ENCODE measurements at regions not wholly inside any gene's neighbourhood (a gene's known extent, or its start where the extent isn't known, plus 50 kb on each side); places are given as distances from the start of the nearest gene placed in this dataset.

DNA sequence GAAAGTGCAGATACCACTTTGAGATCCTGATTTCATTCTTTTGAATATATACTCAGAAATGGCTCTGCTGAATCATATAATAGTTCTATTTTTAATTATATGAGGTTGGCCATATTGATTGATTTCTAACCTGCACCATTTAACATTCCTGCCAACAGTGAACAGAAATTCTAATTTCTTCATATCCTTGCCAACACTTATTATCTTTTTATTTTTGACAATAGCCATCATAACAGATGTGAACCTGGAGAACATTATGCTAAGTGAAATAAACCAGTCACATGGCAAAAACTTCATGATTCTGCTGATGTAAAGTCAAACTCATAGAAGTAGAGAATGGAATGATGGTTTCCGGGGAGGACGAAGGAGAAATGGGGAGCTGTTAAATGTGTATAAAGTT lies 344.5 kb upstream of the CYRIA start:
- H3K4ac ChIP-seq (ENCODE audit: low read depth, low read length): no peak overlapping the region
- H2BK15ac ChIP-seq (ENCODE audit: low read depth, low read length): no peak overlapping the region
- no peaks in the 10 kb centered on the region for H3K9me3 ChIP-seq (ENCODE audit: control insufficient read depth, low read depth, low read length)
- H3K9me3 Mint-ChIP-seq: no peaks in the 10 kb centered on the region; a peak in 1 of 5 replicates
- TF ChIP-seq, protein P1, sequence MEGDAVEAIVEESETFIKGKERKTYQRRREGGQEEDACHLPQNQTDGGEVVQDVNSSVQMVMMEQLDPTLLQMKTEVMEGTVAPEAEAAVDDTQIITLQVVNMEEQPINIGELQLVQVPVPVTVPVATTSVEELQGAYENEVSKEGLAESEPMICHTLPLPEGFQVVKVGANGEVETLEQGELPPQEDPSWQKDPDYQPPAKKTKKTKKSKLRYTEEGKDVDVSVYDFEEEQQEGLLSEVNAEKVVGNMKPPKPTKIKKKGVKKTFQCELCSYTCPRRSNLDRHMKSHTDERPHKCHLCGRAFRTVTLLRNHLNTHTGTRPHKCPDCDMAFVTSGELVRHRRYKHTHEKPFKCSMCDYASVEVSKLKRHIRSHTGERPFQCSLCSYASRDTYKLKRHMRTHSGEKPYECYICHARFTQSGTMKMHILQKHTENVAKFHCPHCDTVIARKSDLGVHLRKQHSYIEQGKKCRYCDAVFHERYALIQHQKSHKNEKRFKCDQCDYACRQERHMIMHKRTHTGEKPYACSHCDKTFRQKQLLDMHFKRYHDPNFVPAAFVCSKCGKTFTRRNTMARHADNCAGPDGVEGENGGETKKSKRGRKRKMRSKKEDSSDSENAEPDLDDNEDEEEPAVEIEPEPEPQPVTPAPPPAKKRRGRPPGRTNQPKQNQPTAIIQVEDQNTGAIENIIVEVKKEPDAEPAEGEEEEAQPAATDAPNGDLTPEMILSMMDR (conservative IDR thresholded peaks at IDR 0.05): no peak
- no peak overlapping the region for H4K91ac ChIP-seq (ENCODE audit: insufficient read length, low read depth, low read length)
- H3K23me2 ChIP-seq (ENCODE audit: insufficient read length, low read depth, low read length, poor library complexity, severe bottlenecking): no peaks in the 10 kb centered on the region
- H3K36me3 Mint-ChIP-seq (ENCODE audit: insufficient read depth in 1 of 3, low read depth in 3 of 3): no peaks in the 10 kb centered on the region
- no peak overlapping the region for H3K27ac Mint-ChIP-seq
- no peak overlapping the region for H3T11ph ChIP-seq (ENCODE audit: low read length)
- no peak for DNase-seq
- H3K23ac ChIP-seq (ENCODE audit: insufficient read length, low read depth, low read length): no peak overlapping the region
- no peak overlapping the region for H3K56ac ChIP-seq (ENCODE audit: insufficient read length, low read depth, low read length)
- H2BK120ac ChIP-seq (ENCODE audit: low read depth, low read length, poor library complexity, severe bottlenecking): no peak overlapping the region
- H3K27ac ChIP-seq (ENCODE audit: insufficient read length, low read depth, low read length): no peak overlapping the region
- H3K27me3 Mint-ChIP-seq (ENCODE audit: low read depth): no peaks in the 10 kb centered on the region
- H4K8ac ChIP-seq (replicated peaks; ENCODE audit: insufficient read length, low read depth, low read length): no peak overlapping the region
- H3K79me2 ChIP-seq (ENCODE audit: insufficient read depth, low read length): no peaks in the 10 kb centered on the region
- no peaks in the 10 kb centered on the region for H3K27me3 ChIP-seq (ENCODE audit: insufficient read depth, low read length)
- H4K5ac ChIP-seq (ENCODE audit: insufficient read length, low read depth, low read length): no peak overlapping the region
- no peak overlapping the region for H3K14ac ChIP-seq (ENCODE audit: insufficient read depth, low read length)
- H3K4me1 ChIP-seq (ENCODE audit: insufficient read depth, low read length): no peaks in the 10 kb centered on the region
- H2AFZ ChIP-seq (ENCODE audit: low read length): no peak overlapping the region
- no peaks in the 10 kb centered on the region for H3K79me1 ChIP-seq (ENCODE audit: insufficient read depth, low read depth, low read length, poor library complexity, severe bottlenecking)
- no peak overlapping the region for H3K9ac ChIP-seq (ENCODE audit: extremely low read depth, insufficient read length, low read length)
- no peak overlapping the region for H3K18ac ChIP-seq (ENCODE audit: insufficient read length, low read depth, low read length)
- H2AK5ac ChIP-seq (ENCODE audit: insufficient read length, low read length): no peak overlapping the region
- H2BK20ac ChIP-seq (ENCODE audit: low read depth, low read length, poor library complexity, severe bottlenecking): no peak overlapping the region
- no peak overlapping the region for H3K4me2 ChIP-seq (ENCODE audit: insufficient read depth, insufficient read length, low read length)
- H2BK5ac ChIP-seq (ENCODE audit: insufficient read length, low read length): no peak overlapping the region
- no peak overlapping the region for H3K4me3 Mint-ChIP-seq
- no CpG with 5 or more reads among the region's 2 CpGs for WGBS (ENCODE audit: extremely low coverage, insufficient read length, low lambda C conversion rate)
- H4K20me1 ChIP-seq (ENCODE audit: control insufficient read depth, insufficient read depth, insufficient read length): no peaks in the 10 kb centered on the region
- H3K4me1 Mint-ChIP-seq: no peaks in the 10 kb centered on the region
- no peak overlapping the region for H2BK12ac ChIP-seq (ENCODE audit: insufficient read length, low read depth, low read length)

Data from H9 (cell line).